Spleen (tissue), 7 donors: ENCODE measurements at regions not wholly inside any gene's neighbourhood (a gene's known extent, or its start where the extent isn't known, plus 50 kb on each side); places are given as distances from the start of the nearest gene placed in this dataset.

ENCODE experiments used
- POLR2A ChIP-seq, 3 donors: fragments of 450-650 bp; IDR thresholded peaks; one replicate each; pipeline ENCODE4 v1.5.1; 2017; ENCODE audit warnings: antibody characterized with exemption in 3 of 3, mild to moderate bottlenecking in 1 of 3
- TF ChIP-seq, protein P1 (sequence below), 11 experiments: fragments of 200-600 bp in 7 of 11; fragments of 450-650 bp in 4 of 11; sonication (generic) in 4 of 11; IDR thresholded peaks in 8 of 11; conservative IDR thresholded peaks in 3 of 11; 1 replicate in 7 of 11; 2 replicates in 4 of 11; pipeline versions ENCODE4 v1.4.0 to v1.8.0; 2016 to 2021; ENCODE audit warnings: antibody characterized with exemption in 11 of 11, inconsistent platforms in 4 of 11, mild to moderate bottlenecking in 1 of 11
- donor health status: DM: no; HTN: no; CAD: no; lungs with moderate emphysema.
- donor health status: DM: no; HTN: no; CAD: no.
- donor health status: DM: no; HTN: no; CAD: no.

DNA sequence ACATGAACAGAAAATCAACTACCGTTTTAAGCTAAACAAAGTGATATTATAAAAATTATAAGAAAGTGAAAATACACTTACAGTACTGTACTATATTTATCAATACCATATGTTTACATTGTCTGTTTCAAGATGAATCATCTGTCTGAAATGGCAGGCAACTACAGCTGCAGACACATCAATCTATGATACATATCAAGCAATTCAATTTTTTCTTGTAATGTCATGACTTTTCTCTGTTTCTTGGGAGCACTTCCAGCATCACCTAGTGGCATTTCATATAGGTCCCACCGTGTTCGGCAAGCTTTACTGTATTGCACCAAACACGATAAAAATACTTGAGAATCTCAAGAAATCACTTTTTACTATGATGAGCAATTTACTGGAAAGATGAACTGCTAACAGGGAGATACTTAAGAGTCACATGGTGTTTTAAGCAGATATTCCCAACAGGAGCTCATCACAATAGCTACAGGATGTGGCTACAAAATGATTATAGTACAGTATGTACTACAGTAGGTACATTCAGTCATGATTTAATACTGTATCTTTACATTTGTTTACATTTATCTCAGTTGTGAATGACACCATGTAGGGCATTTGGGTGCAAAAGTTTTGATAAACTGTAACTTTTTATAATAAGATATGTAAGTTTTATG is 207.4 kb downstream of the ADAM29 start:
- TF ChIP-seq, protein P1, sequence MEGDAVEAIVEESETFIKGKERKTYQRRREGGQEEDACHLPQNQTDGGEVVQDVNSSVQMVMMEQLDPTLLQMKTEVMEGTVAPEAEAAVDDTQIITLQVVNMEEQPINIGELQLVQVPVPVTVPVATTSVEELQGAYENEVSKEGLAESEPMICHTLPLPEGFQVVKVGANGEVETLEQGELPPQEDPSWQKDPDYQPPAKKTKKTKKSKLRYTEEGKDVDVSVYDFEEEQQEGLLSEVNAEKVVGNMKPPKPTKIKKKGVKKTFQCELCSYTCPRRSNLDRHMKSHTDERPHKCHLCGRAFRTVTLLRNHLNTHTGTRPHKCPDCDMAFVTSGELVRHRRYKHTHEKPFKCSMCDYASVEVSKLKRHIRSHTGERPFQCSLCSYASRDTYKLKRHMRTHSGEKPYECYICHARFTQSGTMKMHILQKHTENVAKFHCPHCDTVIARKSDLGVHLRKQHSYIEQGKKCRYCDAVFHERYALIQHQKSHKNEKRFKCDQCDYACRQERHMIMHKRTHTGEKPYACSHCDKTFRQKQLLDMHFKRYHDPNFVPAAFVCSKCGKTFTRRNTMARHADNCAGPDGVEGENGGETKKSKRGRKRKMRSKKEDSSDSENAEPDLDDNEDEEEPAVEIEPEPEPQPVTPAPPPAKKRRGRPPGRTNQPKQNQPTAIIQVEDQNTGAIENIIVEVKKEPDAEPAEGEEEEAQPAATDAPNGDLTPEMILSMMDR (IDR thresholded peaks at IDR 0.05 in 8 of 11, conservative IDR thresholded peaks at IDR 0.05 in 3 of 11), result no peak
- no peak for TF ChIP-seq POLR2A (IDR thresholded peaks at IDR 0.05)
